GM12892 (cell line): ENCODE measurements at regions not wholly inside any gene's neighbourhood (a gene's known extent, or its start where the extent isn't known, plus 50 kb on each side); places are given as distances from the start of the nearest gene placed in this dataset.

ENCODE experiments used
- POLR2A ChIP-seq: IDR thresholded peaks from 2 replicates; pipeline ENCODE4 v1.6.1; 2011; ENCODE audit warnings: low read depth, low read length, control low read depth
- POLR2AphosphoS5 ChIP-seq: IDR thresholded peaks from 2 replicates; pipeline ENCODE4 v1.6.1; 2011; ENCODE audit warnings: low read depth, low read length, control low read depth

DNA sequence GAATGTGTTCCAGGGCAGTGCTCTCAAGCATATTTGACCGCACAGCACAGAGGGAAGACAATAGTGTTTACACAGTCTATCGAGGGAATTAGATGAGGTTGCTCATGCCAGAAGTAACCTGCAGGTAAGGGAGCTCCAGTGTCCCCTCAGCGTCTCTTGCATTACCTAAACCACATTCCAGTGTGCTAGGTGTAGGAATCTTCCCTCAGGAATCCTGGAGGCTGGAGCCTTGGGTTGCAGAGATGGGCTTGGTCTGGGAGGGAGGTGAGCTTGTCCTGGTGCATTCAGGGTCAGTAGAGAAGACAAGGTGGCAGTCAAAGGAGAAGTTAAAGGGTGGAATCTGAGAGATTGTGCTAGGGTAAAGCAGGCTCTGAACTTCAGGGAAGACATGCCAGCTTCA lies 56.3 kb downstream of the SOX14 start:
- TF ChIP-seq POLR2A = no peak
- no peak for TF ChIP-seq POLR2AphosphoS5
